Smooth muscle cell (in vitro differentiated cells): ENCODE measurements at regions not wholly inside any gene's neighbourhood (a gene's known extent, or its start where the extent isn't known, plus 50 kb on each side); places are given as distances from the start of the nearest gene placed in this dataset.
"Not testable (repeated sequence)": the region's sequence is repeated elsewhere in the genome, so short reads cannot be mapped to it uniquely, and the experiment has no call there.

ENCODE experiments used
- DNase-seq: peaks from one replicate; lab custom pipeline; 2025; ENCODE audit not compliant: unreplicated experiment; lab: John Stamatoyannopoulos, UW
- H2AFZ ChIP-seq: fragments of 200-600 bp; sonication (generic); 2 replicates; pipeline ENCODE4 v1.6.0; 2016; ENCODE audit warnings: antibody characterized with exemption, low read depth, mild to moderate bottlenecking
- H3F3A ChIP-seq: fragments of 200-600 bp; sonication (generic); 2 replicates; pipeline ENCODE4 v1.6.0; 2017; ENCODE audit warnings: antibody characterized with exemption, low read depth
- H3K27ac ChIP-seq: fragments of 200-600 bp; sonication (generic); 2 replicates; pipeline ENCODE4 v1.5.1; 2016; ENCODE audit warnings: low read depth, mild to moderate bottlenecking
- H3K27me3 ChIP-seq: fragments of 200-600 bp; sonication (generic); 2 replicates; pipeline ENCODE4 v1.6.1; 2016; ENCODE audit warnings: low read depth, mild to moderate bottlenecking
- H3K36me3 ChIP-seq: fragments of 200-600 bp; sonication (generic); 2 replicates; pipeline ENCODE4 v1.5.1; 2016; ENCODE audit warnings: low read depth
- H3K4me1 ChIP-seq: fragments of 200-600 bp; sonication (generic); 2 replicates; pipeline ENCODE4 v1.5.1; 2016; ENCODE audit warnings: low read depth
- H3K4me2 ChIP-seq: fragments of 200-600 bp; sonication (generic); 2 replicates; pipeline ENCODE4 v1.6.0; 2016; ENCODE audit warnings: mild to moderate bottlenecking
- H3K4me3 ChIP-seq: fragments of 200-600 bp; sonication (generic); 2 replicates; pipeline ENCODE4 v1.5.1; 2016; ENCODE audit warnings: mild to moderate bottlenecking
- H3K79me2 ChIP-seq: fragments of 200-600 bp; sonication (generic); 2 replicates; pipeline ENCODE4 v1.6.0; 2016; ENCODE audit warnings: low read depth, mild to moderate bottlenecking
- H3K9ac ChIP-seq: fragments of 200-600 bp; sonication (generic); 2 replicates; pipeline ENCODE4 v1.6.0; 2016; ENCODE audit warnings: low read depth
- H3K9me3 ChIP-seq: fragments of 200-600 bp; sonication (generic); replicated peaks from 2 replicates; pipeline ENCODE4 v1.5.1; 2016; ENCODE audit warnings: low read depth
- H4K20me1 ChIP-seq: fragments of 200-600 bp; sonication (generic); 2 replicates; pipeline ENCODE4 v1.6.0; 2016; ENCODE audit warnings: low read depth
- CTCF ChIP-seq: fragments of 200-600 bp; sonication (generic); IDR thresholded peaks from 2 replicates; pipeline ENCODE4 v1.5.1; 2017; ENCODE audit warnings: borderline replicate concordance, mild to moderate bottlenecking, antibody characterized with exemption; ENCODE audit not compliant: insufficient read depth, poor library complexity, severe bottlenecking
- WGBS: methylation state at CpG from one replicate; pipeline ENCODE4 v1.1.7; 2016; ENCODE audit warnings: low lambda C conversion rate; 5-methylcytosine and 5-hydroxymethylcytosine counted together

GRCh38 chr1:98516306-98516705 is 145.2 kb upstream of the SNX7 start:
- no peaks in the 10 kb centered on the region for H3K4me1 ChIP-seq
- no peak overlapping the region for H3K27ac ChIP-seq
- H3K9me3 ChIP-seq, result no peaks in the 10 kb centered on the region
- WGBS, result 75% methylated on average over 2 of the region's 2 CpGs
- no peaks in the 10 kb centered on the region for H3K79me2 ChIP-seq
- no peak for TF ChIP-seq CTCF
- H2AFZ ChIP-seq, result no peak overlapping the region
- H3K4me3 ChIP-seq, result no peak overlapping the region
- no peaks in the 10 kb centered on the region for H3K27me3 ChIP-seq
- no peaks in the 10 kb centered on the region for H3K36me3 ChIP-seq
- no peak overlapping the region for H3K4me2 ChIP-seq
- no peaks in the 10 kb centered on the region for H4K20me1 ChIP-seq
- no peaks in the 10 kb centered on the region for H3F3A ChIP-seq
- no peak for DNase-seq
- H3K9ac ChIP-seq, result no peak overlapping the region

- H3K9me3 ChIP-seq, result no peaks in the 10 kb centered on the region
- no peaks in the 10 kb centered on the region for H4K20me1 ChIP-seq
- no peaks in the 10 kb centered on the region for H3K27me3 ChIP-seq
- no peak overlapping the region for H3K27ac ChIP-seq
- 100% methylated on average over 1 of the region's 1 CpG for WGBS
- no peak for TF ChIP-seq CTCF
- no peak overlapping the region for H3K4me2 ChIP-seq
- H2AFZ ChIP-seq, result no peak overlapping the region
- no peaks in the 10 kb centered on the region for H3K4me1 ChIP-seq
- DNase-seq, result no peak
- H3K79me2 ChIP-seq, result no peaks in the 10 kb centered on the region
- H3F3A ChIP-seq, result no peaks in the 10 kb centered on the region
- H3K9ac ChIP-seq, result no peak overlapping the region
- no peak overlapping the region for H3K4me3 ChIP-seq
- no peaks in the 10 kb centered on the region for H3K36me3 ChIP-seq
Observed at GRCh38 chr1:98515744-98516143, 145.8 kb upstream of the SNX7 start.

- H3K4me1 ChIP-seq, H3K27ac ChIP-seq: not testable (repeated sequence)
- WGBS, result 95% methylated on average over 6 of the region's 27 CpGs
Observed at GRCh38 chr1:98512216-98512615, 149.3 kb upstream of the SNX7 start.

GRCh38 chr1:98503771-98504170 is 157.8 kb upstream of the SNX7 start:
- Histone ChIP-seq H3K36me3 (no peaks in the 10 kb centered on the region), H3K4me3 (no peak overlapping the region), H3F3A (no peaks in the 10 kb centered on the region), H3K4me1 (no peaks in the 10 kb centered on the region), H3K27me3 (no peaks in the 10 kb centered on the region), H3K79me2 (no peaks in the 10 kb centered on the region), H3K27ac (no peak overlapping the region), H4K20me1 (no peaks in the 10 kb centered on the region), H3K9ac (no peak overlapping the region), H2AFZ (no peak overlapping the region), H3K4me2 (no peak overlapping the region), H3K9me3 (no peaks in the 10 kb centered on the region)
- DNase-seq, result no peak
- 76% methylated on average over 1 of the region's 1 CpG for WGBS
- TF ChIP-seq CTCF, result no peak

More at GRCh38 chr1:98512216-98512615, 149.3 kb upstream of the SNX7 start:
- not testable (repeated sequence) for H3K9ac ChIP-seq, H3K79me2 ChIP-seq, H2AFZ ChIP-seq, H4K20me1 ChIP-seq, H3F3A ChIP-seq, H3K9me3 ChIP-seq, H3K4me3 ChIP-seq, DNase-seq, H3K4me2 ChIP-seq, H3K36me3 ChIP-seq, H3K27me3 ChIP-seq
